Ovary (tissue), 3 donors: ENCODE measurements at regions not wholly inside any gene's neighbourhood (a gene's known extent, or its start where the extent isn't known, plus 50 kb on each side); places are given as distances from the start of the nearest gene placed in this dataset.

Experiments used
- CTCF ChIP-seq, 3 donors: fragments of 450-650 bp in 2 of 3; fragments of 200-600 bp in 1 of 3; IDR thresholded peaks; one replicate each; pipeline versions ENCODE4 v1.5.1 to v1.8.0; 2016 to 2022; ENCODE audit warnings: antibody characterized with exemption in 3 of 3, mild to moderate bottlenecking in 1 of 3
- EP300 ChIP-seq: sonication (generic); formaldehyde crosslinking; IDR thresholded peaks from one replicate; pipeline ENCODE4 v1.6.1; 2017; ENCODE audit warnings: antibody characterized with exemption
- POLR2A ChIP-seq: fragments of 450-650 bp; IDR thresholded peaks from one replicate; pipeline ENCODE4 v1.6.1; 2017; ENCODE audit warnings: antibody characterized with exemption, mild to moderate bottlenecking, moderate library complexity
- donor health status: DM: no; HTN: no; CAD: no.

- TF ChIP-seq CTCF (IDR thresholded peaks at IDR 0.05): no peak
- no peak for TF ChIP-seq POLR2A
- no peak for TF ChIP-seq EP300
Observed at GRCh38 chr2:188050726-188051125, 240.9 kb upstream of the GULP1 start.
